NCI-H524 treated with DMSO at 0.1 percent for 48 hours (cell line): ENCODE measurements at regions not wholly inside any gene's neighbourhood (a gene's known extent, or its start where the extent isn't known, plus 50 kb on each side); places are given as distances from the start of the nearest gene placed in this dataset.

ENCODE experiments used
- DNase-seq: peaks from one replicate; lab custom pipeline; 2025; lab: John Stamatoyannopoulos, UW

DNA sequence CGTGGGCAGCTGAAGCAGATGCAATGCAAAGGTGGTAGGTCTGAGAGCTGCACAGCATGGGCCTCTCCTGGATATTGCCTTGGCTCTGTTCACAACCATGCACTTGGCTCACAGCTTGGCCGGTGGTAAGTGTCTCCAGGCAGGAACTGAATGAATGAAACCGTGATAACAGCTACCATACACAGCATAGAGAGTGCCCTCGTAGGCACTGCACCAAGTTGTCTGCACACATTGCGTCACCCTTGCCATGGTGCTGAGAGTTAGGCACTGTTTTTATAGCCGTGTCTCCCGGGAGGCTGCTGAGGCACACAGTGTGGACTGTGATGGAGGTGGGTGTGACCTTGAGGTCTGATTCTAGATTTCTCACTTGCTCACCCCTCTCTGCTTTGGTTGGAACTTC is 157.6 kb upstream of the VASH1 start:
- DNase-seq: no peak

DNA sequence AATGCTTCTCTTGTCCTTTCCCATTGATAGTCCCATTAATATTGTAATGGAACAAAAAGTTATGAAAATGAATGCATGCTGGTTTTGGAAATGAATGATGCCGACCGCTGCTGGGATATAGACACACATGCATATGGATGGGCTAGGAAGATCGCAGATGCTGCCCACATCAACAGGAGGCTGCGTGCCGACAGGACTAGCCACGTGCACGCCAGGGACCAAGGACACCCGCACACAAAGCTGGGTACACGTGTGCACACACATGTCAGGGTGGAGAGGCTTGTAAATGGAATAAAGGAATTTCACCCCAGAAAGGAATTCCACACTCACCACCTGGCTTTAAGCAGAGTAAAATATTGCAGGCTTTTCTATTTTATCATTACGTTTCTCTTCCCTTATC is 153.8 kb upstream of the VASH1 start:
- no peak for DNase-seq

GRCh38 chr14:76612654-76613053 is 148.6 kb upstream of the VASH1 start:
- no peak for DNase-seq

- DNase-seq: no peak
Observed at GRCh38 chr14:76613616-76614015, 147.7 kb upstream of the VASH1 start.

DNA sequence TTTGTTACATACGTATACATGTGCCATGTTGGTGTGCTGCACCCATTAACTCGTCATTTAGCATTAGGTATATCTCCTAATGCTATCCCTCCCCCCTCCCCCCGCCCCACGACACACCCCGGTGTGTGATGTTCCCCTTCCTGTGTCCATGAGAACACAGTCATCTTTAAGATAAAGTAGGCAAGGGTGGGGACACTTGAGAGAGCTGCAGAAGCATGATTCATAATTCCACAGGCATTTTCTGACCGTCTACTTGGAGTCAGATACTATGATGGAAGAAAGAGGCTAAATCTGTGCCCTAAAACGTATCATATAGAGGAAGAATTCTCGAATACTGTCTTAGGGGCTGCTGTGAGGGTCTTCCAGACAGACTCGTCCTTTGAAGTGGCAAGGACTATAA is 145.9 kb upstream of the VASH1 start:
- DNase-seq: no peak

DNA sequence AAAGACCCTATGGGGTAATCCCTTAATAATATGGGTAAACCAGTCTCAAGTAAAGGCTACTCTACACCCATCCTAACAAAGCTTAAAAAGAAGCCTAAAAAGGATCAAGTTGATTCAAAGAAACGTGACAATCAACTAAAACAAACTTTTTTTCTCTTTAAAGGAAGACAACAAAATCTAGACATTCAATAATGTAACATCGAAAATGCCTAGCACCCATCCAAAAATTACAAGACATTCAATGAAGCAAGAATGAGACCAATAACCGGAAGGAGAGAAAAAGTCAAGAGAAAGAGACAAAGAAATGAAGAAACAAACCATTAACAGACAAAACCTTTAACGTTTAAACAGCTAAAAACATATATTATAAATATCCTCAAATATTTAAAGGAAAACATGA is 143.8 kb upstream of the VASH1 start:
- no peak for DNase-seq

DNA sequence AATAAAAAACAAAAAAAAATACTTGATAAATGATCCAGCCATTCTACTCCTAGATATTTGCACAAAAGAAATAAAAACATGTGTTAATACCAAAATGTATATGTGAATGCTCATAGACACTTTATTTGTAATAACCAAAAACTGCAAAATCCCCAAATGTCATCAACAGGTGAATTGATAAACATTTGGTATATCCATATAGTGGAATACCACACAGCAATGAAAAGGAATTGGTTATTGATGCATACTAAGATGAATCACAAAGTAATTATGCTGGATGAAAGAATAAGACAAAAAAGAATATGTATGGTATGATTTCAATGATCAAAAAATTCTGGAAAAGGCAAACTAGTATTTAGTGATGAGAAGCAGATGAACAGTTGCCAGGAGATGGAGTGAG is 124.7 kb upstream of the VASH1 start:
- no peak for DNase-seq

GRCh38 chr14:76638841-76639240 is 122.4 kb upstream of the VASH1 start:
- DNase-seq: no peak

- DNase-seq: no peak
Observed at GRCh38 chr14:76639606-76640229, 121.5 kb upstream of the VASH1 start.

DNA sequence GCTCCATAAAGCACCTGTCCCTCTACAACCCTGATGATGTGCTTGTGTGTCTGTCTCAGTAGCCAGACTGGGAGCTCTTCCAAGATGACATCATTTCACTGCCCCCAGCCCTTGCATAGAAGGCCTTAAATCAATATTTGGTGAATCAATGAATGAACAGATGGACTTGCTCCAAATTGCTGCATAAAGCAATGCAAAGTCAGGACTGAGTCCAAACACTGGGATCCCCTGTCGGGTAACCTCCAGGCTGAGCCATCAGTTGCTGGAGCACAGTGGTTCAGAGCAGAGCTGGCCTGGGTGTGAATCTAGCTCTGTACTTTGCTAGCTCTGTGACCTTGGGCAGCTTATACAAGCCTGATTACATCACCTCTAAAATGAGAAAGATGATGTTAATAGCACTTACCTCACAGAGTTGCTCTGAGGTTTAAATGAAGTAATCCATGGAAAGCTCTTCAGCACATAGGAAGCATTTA is 120.3 kb upstream of the VASH1 start:
- DNase-seq: no peak

DNA sequence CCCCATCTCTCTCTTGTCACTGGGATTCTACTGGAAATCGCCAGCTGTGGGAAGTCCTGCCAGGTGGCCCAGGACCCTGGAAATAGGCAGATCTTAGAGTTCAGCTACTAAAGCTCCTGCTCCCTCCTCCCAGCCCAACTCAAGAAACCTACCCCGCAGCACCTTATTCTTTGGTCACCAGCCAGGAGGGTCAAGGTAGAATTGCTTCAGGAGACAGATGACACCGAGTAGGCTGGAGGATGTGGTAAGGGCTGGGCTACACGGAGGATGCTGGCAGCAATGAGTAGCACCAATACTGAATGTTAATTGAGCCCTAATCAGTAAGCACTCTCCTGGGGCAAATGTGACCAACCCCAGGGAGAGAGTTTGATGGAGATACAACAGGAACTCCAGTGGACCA is 119.7 kb upstream of the VASH1 start:
- no peak for DNase-seq

- DNase-seq: no peak
Observed at GRCh38 chr14:76643887-76644286, 117.4 kb upstream of the VASH1 start.

DNA sequence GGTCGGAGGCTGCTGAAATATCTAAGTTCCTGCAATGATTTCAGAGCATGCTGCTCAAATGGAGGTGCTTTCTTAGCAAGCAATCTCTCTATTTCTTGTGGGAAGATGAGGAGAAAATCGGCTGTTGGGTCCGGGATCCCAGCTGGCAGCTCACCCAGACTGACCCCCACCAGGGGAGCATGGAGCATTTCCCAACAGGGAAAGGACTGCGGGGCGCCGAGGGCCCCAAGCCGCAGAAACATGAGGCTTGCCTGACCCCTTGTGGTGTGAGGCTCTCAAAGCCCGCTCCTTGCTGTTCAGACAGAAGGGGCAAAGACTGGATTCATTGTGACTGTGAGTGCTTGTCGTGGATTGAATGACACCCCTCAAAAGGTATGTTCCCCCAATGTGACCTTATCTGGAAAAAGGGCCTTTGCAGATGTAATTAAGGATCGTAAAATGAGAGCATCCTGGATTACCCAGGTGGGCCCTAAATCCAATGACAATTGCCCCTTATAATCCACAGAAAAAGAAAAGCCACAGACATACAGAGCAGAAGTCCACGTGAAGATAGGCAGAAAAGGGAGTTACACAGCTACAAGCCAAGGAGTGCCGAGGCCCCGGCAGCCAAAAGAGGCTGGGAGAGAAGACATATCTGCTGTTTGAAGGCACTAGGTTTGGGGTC is 116.3 kb upstream of the VASH1 start:
- DNase-seq: no peak

GRCh38 chr14:76647697-76648298 is 113.5 kb upstream of the VASH1 start:
- DNase-seq: no peak

DNA sequence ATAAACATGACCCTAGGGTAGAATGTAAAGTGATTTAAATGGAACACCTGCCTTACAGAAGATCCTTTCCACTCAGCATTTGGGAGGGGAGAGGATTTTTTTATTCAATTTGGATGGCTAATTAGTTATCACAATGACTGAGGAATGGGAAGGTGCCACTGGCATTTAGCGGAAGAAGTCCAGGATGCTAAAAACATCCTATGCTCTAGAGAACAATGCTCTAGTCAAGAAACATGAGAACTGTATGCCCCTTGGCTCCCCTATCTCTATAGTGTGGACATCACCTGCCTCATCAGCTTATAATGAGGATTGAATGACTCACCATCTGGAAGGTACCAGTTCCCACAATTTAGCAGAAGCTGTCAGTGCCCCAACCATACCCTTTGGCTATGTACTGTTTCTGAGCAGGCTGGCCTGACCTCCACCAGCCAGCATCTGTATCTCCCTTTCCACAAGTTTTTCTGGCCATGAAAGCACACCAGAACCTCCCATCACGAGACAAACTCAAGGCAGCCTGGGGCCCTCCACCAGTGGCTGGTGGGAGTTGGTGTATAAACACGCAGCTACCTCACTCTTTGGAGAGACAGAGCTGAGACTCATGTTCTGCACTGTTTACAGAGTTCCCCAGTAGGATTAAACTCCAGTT is 109.7 kb upstream of the VASH1 start:
- peak; percentile 67 for DNase-seq

GRCh38 chr14:76653875-76654572 is 107.2 kb upstream of the VASH1 start:
- DNase-seq: no peak

DNA sequence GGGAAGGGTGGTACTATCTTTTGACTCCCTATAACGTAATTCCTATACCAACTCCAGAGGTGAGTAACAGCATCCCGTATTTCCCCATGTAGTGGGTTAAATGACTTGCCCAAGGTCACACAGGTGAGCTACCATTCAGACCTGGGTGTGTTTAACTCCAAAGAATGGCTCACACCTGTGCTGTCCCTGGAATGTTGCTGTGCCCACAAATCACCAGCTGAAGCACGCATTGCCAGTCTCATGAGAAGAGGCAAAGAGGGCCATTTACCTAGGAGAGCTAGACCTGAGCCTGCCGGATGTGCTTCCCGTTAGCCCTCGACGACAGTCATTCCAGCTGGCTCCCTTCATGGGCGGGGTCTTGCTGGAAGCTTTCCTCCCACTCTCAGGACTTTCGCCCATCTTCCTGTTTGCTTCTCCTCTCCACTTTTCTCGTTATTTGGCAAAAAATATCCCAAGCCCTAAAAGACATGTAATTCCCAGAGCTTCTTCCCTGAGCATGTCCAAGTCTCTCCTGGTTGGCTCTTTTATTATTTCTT is 106.6 kb upstream of the VASH1 start:
- DNase-seq: no peak

- DNase-seq: no peak
Observed at GRCh38 chr14:76655331-76655730, 105.9 kb upstream of the VASH1 start.

DNA sequence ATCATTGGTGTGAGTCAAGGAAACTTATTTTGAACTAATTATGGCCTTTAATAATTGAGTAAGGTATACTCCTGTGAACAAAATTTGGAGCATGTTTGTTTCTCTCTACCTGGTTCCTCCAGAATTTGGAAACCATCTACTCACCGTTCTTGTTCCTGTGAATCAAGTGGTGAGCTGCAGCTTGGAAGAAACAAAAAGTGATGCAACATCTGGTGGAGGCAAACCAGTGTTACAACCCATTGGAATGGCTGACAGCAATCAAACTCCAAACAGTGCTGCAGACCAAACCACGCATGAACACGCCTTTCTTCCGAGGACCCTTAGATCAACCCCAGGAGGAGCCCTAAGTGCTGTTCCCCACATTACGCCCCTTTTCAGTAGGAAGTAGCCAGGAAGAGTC is 104.7 kb upstream of the VASH1 start:
- DNase-seq: no peak

DNA sequence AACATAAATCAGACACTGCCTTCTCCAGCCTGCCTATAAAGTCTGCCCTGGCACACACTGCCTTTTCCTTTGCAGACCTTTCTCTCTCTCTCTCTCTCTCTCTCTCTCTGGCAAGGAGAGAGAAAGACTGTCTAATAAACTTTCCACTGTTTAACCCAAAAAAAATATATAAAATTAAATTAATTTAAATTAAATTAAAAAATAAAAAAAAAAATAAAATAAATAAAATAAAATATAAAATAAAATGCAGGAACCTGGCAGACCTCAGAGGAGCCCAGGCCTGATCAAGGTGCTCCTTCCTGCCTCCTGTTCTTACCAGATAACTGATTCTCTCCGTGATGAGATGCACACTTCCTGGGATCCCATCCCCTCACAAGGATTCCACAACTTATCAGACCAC is 103.9 kb upstream of the VASH1 start:
- no peak for DNase-seq

DNA sequence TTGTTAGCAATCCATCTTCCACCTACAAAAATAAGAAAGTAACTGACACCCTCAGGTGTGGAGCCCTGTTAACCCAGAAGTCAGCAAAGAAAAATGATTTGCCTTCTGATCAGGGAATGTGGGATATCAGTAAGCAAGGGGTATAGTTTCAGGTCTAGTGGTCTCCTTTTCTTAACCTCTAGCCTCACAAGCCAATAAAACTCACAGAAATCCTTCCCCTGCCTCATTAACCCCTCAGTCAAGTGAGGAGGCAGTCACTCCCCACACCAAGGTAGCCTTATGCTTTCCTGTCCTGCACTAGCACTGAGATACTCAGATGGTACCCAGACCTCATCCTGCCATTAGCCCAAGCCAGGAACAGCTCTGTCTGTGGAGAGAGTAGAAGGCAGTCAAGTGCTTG is 103.4 kb upstream of the VASH1 start:
- no peak for DNase-seq

- DNase-seq: no peak
Observed at GRCh38 chr14:76662580-76662979, 98.7 kb upstream of the VASH1 start.
